Keratinocyte (primary cell): ENCODE measurements at regions not wholly inside any gene's neighbourhood (a gene's known extent, or its start where the extent isn't known, plus 50 kb on each side); places are given as distances from the start of the nearest gene placed in this dataset.

Experiments used
- DNase-seq: peaks from one replicate; pipeline ENCODE4 v3.0.0-alpha.2; 2011; ENCODE audit warnings: low read depth, missing footprints, low spot score
- FAIRE-seq: peaks from 2 replicates; lab custom pipeline; 2011; peaks lifted over from hg19 to GRCh38; lab: Jason Lieb, UNC
- H2AFZ ChIP-seq: 2 replicates; pipeline ENCODE4 v1.6.0; 2012; ENCODE audit warnings: low read length, control low read depth, inconsistent platforms; ENCODE audit not compliant: control insufficient read depth
- H3K27ac ChIP-seq: 2 replicates; pipeline ENCODE4 v1.5.1; 2011; ENCODE audit warnings: low read length; ENCODE audit not compliant: control insufficient read depth, insufficient read depth
- H3K27me3 ChIP-seq: 3 replicates; pipeline ENCODE4 v1.6.0; 2011; ENCODE audit warnings: low read length; ENCODE audit not compliant: control insufficient read depth, insufficient read depth; ENCODE audit errors: extremely low read depth
- H3K36me3 ChIP-seq, 2 experiments: 2 replicates in 1 of 2; 3 replicates in 1 of 2; pipeline ENCODE4 v1.5.1; 2011; ENCODE audit warnings: low read length in 2 of 2, mild to moderate bottlenecking in 1 of 2; ENCODE audit not compliant: control insufficient read depth in 2 of 2, insufficient read depth in 2 of 2; ENCODE audit errors: extremely low read depth in 1 of 2
- H3K4me1 ChIP-seq: 3 replicates; pipeline ENCODE4 v1.5.1; 2011; ENCODE audit warnings: low read length; ENCODE audit not compliant: control insufficient read depth, insufficient read depth; ENCODE audit errors: extremely low read depth
- H3K4me2 ChIP-seq: 3 replicates; pipeline ENCODE4 v1.6.0; 2011; ENCODE audit warnings: low read depth, low read length; ENCODE audit not compliant: control insufficient read depth, insufficient read depth; ENCODE audit errors: extremely low read depth
- H3K4me3 ChIP-seq, 3 experiments: fragments of 200-600 bp in 1 of 3; sonication (generic) in 1 of 3; 2 replicates in 2 of 3; 3 replicates in 1 of 3; pipeline ENCODE4 v1.5.1; 2011 to 2016; ENCODE audit warnings: low read length in 3 of 3, mild to moderate bottlenecking in 3 of 3, control low read depth in 2 of 3, inconsistent platforms in 1 of 3, low read depth in 1 of 3, mixed read lengths in 1 of 3, mixed run types in 1 of 3, moderate library complexity in 1 of 3; ENCODE audit not compliant: control insufficient read depth in 2 of 3, insufficient read depth in 2 of 3; ENCODE audit errors: extremely low read depth in 1 of 3
- H3K79me2 ChIP-seq: 2 replicates; pipeline ENCODE4 v1.6.0; 2012; ENCODE audit warnings: low read length; ENCODE audit not compliant: control insufficient read depth, insufficient read depth
- H3K9ac ChIP-seq: 3 replicates; pipeline ENCODE4 v1.6.0; 2011; ENCODE audit warnings: low read length; ENCODE audit not compliant: control insufficient read depth, insufficient read depth; ENCODE audit errors: extremely low read depth
- H3K9me1 ChIP-seq: 3 replicates; pipeline ENCODE4 v1.6.0; 2011; ENCODE audit warnings: low read length; ENCODE audit not compliant: control insufficient read depth, insufficient read depth; ENCODE audit errors: extremely low read depth
- H3K9me3 ChIP-seq: 2 replicates; pipeline ENCODE4 v1.5.1; 2012; ENCODE audit warnings: low read depth, low read length; ENCODE audit not compliant: control insufficient read depth
- H4K20me1 ChIP-seq: 3 replicates; pipeline ENCODE4 v1.6.0; 2011; ENCODE audit warnings: low read length; ENCODE audit not compliant: control insufficient read depth, insufficient read depth; ENCODE audit errors: extremely low read depth
- CTCF ChIP-seq, 3 experiments: IDR thresholded peaks in 1 of 3; conservative IDR thresholded peaks in 1 of 3; optimal IDR thresholded peaks in 1 of 3; 2 replicates in 2 of 3; 3 replicates in 1 of 3; pipeline versions ENCODE3 to v1.5.1; 2011; ENCODE audit warnings: low read length in 3 of 3, mild to moderate bottlenecking in 3 of 3, moderate library complexity in 2 of 3, control low read depth in 1 of 3, inconsistent platforms in 1 of 3; ENCODE audit not compliant: insufficient read depth in 2 of 3; ENCODE audit errors: extremely low read depth in 1 of 3
- EZH2 ChIP-seq: IDR thresholded peaks from one replicate; pipeline ENCODE4 v1.6.1; 2012; ENCODE audit warnings: inconsistent platforms, mild to moderate bottlenecking, low read length, moderate library complexity
- dilution Hi-C: fragments of 300-500 bp; cut with MboI; formaldehyde crosslinking; loops from one replicate; pipeline ENCODE4 v1.7.0; 2020; ENCODE audit warnings: low sequenced_read_pairs; ENCODE audit not compliant: extremely low pct_ligation_motif_present

- H3K36me3 ChIP-seq: no peaks in the 10 kb centered on the region
- no peak overlapping the region for H3K9ac ChIP-seq
- no peak overlapping the region for H3K4me3 ChIP-seq
- H2AFZ ChIP-seq: no peak overlapping the region
- no peaks in the 10 kb centered on the region for H3K9me3 ChIP-seq
- DNase-seq (no peak), FAIRE-seq (no peak)
- no peaks in the 10 kb centered on the region for H3K79me2 ChIP-seq
- no peak overlapping the region for H3K4me2 ChIP-seq
- H3K27me3 ChIP-seq: no peaks in the 10 kb centered on the region
- peaks cover 4% of the 10 kb centered on the region for H3K4me1 ChIP-seq
- dilution Hi-C loops: no loop called here
- no peaks in the 10 kb centered on the region for H4K20me1 ChIP-seq
- H3K9me1 ChIP-seq: no peaks in the 10 kb centered on the region
- no peak overlapping the region for H3K27ac ChIP-seq
- TF ChIP-seq CTCF (optimal IDR thresholded peaks at IDR 0.05 in 1 of 3, IDR thresholded peaks at IDR 0.05 in 1 of 3, conservative IDR thresholded peaks at IDR 0.05 in 1 of 3; ENCODE audit: extremely low read depth in 1 of 3, insufficient read depth in 2 of 3, low read length in 3 of 3): no peak
- no peak for TF ChIP-seq EZH2
Measured at GRCh38 chrX:10739426-10739825, 119.0 kb upstream of the MID1 start.

- no peak for DNase-seq
- Histone ChIP-seq H3K9ac (no peak overlapping the region), H3K4me1 (peaks cover 4% of the 10 kb centered on the region), H3K27me3 (no peaks in the 10 kb centered on the region), H3K79me2 (no peaks in the 10 kb centered on the region), H3K9me3 (no peaks in the 10 kb centered on the region), H2AFZ (no peak overlapping the region), H3K4me2 (no peak overlapping the region), H3K27ac (no peak overlapping the region), H3K36me3 (no peaks in the 10 kb centered on the region), H3K4me3 (no peak overlapping the region), H3K9me1 (no peaks in the 10 kb centered on the region), H4K20me1 (no peaks in the 10 kb centered on the region)
- dilution Hi-C loops: no loop called here
- TF ChIP-seq EZH2: no peak
- TF ChIP-seq CTCF (optimal IDR thresholded peaks at IDR 0.05 in 1 of 3, IDR thresholded peaks at IDR 0.05 in 1 of 3, conservative IDR thresholded peaks at IDR 0.05 in 1 of 3; ENCODE audit: extremely low read depth in 1 of 3, insufficient read depth in 2 of 3, low read length in 3 of 3): no peak
- no peak for FAIRE-seq
Measured at GRCh38 chrX:10741003-10741402, 120.6 kb upstream of the MID1 start.
